Effector CD4-positive, alpha-beta T cell (primary cell): ENCODE measurements at regions not wholly inside any gene's neighbourhood (a gene's known extent, or its start where the extent isn't known, plus 50 kb on each side); places are given as distances from the start of the nearest gene placed in this dataset.

Experiments
- DNase-seq: peaks from one replicate; pipeline ENCODE4 v3.0.0-alpha.2; 2020

DNA sequence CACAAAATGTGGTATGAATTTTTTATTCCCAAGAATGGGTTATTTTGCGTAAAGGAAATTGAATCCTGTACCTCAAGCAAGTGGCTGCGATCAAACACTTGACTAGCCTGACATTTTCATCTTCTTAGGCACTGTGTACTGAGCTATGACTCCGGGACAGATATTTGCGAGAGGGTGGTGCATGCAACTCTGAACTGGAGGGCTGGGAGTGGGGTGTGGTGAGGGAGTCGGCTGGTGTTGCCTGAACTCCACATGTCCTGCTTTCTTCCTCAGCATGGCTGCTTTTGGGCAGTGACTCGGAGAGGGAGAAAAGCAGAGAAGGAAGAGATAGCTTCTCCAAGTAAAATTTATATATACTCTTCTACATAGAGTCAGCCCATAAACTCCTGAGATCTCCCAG, 68.5 kb upstream of the GATB start:
- no peak for DNase-seq

DNA sequence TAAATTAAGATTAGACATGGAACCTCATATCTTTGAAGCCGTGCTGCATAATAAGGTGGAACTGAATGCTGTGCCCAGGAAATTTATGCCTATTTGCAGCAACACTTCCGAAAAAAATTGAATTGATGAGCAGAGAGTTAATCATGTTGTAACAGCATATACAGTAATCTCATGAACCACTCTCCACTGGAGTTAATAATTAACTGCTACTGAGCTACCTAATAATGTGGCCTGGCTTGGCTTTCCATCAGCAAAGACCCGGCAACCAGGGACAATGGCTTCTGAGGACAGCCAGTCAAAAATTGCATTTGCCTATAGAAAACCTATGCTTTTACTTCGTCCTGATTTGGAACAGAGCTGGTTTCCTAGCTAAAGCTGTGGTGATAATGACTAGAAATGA, 63.8 kb upstream of the GATB start:
- DNase-seq = no peak

DNA sequence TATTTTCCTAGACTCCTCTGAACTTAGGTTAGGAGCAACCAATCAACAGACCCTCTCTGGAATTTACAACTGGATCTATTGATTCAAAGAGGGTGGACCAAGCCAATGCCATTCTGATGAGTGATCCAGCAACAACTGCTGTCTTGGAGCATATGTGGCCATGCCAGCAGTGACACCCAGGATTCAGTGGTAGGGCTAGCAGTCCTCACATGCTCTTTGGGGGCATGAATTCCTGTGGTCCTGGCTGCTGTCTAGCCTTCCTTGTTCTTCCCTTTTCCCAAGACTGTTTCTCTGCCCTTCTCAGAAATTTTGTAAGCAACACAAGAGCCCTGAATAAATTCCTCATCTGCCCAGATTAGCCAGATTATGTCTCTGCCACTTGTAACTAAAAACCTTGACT, 61.5 kb upstream of the GATB start:
- no peak for DNase-seq

DNA sequence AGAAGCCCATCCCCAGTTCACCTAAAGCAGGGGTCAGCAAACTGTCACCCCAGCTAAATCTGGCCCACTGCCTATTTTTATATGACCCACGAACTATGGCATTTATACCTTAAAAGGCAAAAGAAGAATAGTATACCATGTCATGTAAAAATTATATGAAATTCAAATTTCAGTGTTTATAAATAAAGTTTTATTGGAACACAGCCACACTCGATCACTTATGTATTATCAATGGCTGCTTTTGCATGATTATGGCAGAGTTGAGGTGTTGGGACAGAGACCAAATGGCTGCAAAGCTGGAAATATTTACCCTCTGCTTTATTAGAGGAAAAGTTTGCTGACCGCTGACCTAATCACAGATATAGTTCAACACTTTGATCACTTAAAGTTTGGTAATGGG, 59.2 kb upstream of the GATB start:
- no peak for DNase-seq

DNA sequence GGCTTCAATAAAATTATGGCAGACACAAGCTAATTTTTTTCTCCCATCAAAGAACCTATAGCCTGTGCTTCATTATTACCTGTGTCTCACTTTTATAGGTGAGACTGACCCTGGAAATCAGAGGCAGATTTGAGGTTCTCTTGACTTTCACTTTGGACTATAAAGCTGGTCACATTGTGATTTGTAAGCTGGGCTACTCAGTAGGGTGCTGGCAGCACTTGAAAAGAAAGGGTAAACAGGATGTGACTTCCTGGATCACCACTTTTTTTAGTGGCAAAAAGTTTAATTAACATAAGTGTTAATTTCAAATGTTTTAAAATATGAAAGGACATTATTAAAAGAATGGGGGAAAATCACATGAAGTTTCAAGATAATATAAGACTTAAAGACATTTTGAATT, 50.6 kb upstream of the GATB start:
- no peak for DNase-seq
